HG02840 (cell line): ENCODE measurements at regions not wholly inside any gene's neighbourhood (a gene's known extent, or its start where the extent isn't known, plus 50 kb on each side); places are given as distances from the start of the nearest gene placed in this dataset.

ENCODE experiments used
- ATAC-seq: cut with Tn5 transposase; IDR thresholded peaks from one replicate; pipeline ENCODE4 v1.9.1; 2021; ENCODE audit warnings: mild to moderate bottlenecking, moderate library complexity, moderate number of reproducible peaks; ENCODE audit not compliant: unreplicated experiment, low FRiP score

DNA sequence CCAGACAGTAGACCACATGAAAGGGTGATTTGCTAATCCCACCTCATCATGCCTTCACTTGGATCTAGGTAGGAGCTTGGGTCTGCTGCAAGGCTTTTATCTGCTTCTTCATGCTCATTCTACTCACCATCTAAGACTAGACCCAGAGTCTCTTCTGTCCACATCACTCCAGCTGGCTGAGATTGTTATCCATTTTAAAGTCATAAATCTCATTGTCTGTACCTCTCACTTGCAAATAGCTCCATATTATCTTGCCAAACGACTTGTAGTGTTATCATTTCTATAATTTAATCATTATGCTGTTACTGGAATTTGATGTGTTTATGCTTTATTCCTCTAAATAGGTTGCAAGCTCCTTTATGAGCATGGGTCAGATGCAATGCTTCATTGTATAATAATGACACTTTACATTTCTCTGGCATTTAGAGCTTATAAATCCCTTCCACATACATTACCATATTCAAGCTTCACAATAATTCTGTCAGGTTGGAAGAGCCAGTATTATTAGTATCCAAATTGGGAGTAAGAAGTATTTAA is 254.2 kb upstream of the SORL1-AS1 start:
- ATAC-seq, result no peak

DNA sequence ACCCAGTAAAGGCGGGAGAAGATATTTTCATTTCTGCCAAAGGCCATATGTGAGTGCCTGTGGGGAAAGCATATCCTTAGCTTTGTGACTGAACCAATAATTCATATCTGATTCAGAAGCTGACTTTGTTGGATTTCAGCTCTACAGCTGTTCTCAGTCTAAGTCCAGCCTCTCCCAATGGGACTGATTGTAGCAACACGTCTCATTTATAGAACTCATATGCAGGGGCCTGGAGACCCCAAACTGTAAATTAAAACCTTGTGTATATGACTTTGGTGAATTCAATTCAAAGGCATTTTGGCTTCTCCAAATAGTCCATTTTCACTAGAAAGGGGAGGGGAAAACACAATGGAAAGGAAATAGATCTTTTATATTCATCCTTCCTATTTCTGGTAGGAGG is 250.4 kb upstream of the SORL1-AS1 start:
- no peak for ATAC-seq

DNA sequence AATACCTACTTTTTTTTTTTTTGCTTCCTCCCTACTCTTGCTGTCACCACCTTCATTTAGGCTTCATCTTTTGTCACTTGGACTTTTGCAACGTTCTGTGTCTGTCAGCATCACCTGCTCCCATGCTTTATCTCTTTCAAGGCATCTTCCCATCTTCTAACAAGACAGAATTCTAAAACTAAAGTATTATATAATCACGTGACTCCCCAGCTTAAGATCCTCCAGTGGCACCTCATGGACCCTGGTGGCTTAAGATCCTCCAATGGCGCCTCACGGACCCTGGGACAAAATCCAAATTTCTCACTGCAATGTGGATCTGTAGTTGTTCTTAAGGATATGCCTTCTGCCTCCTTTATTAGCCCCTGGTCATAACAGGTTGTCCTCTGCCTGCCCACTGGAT is 248.2 kb upstream of the SORL1-AS1 start:
- ATAC-seq, result no peak

DNA sequence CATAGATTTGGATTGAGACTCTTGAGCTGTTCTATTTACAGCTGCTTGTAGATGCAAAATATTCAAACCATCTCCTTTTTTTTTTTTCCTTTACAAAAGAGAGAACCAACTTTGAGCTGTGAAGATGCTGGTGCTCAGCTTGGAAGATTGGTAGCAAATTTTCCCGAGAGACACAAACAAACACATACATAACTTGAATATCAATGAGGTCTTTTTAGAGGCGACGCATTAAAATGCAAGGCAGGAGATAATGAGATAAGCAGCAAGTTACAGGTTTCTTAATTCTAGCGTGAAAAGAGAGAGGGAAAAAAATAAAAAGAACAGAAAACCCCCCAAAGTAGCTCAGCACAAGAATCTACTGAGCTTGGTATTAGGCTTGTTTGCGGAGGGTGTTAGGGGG is 247.0 kb upstream of the SORL1-AS1 start:
- ATAC-seq, result no peak

DNA sequence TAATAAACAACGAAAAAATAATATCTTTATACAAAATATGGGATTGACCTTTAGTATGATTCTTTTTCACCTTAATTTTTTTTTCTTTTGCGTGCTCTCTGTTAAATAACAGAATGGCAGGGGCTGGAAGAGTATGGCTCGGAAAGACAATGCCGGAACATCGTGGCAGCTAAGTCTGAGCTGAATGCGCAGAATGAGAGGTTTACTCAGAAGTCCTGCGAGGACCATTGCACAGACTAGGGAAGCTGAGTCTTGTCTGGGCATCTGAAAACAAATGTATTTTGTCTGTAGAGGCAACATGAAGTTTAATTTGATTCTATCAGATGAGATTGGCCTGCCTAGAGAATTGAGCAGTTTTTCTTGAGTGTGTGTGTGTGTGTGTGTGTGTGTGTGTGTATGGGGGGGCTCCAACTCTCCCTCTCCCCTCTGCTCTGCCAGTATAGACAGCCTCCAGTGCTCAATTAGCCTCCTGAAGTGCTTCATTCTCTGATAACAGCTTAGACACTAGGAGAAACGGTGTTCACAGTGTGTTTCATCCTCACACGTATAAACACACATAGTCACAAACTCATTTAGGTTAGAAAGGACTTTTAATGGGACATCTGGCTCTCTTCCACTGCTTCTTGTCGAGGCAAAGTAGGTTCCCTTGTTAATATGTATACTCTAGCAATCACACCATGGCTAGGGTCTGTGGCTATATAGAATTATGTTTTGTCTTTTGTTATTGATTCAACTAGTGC is 244.3 kb upstream of the SORL1-AS1 start:
- ATAC-seq, result no peak

DNA sequence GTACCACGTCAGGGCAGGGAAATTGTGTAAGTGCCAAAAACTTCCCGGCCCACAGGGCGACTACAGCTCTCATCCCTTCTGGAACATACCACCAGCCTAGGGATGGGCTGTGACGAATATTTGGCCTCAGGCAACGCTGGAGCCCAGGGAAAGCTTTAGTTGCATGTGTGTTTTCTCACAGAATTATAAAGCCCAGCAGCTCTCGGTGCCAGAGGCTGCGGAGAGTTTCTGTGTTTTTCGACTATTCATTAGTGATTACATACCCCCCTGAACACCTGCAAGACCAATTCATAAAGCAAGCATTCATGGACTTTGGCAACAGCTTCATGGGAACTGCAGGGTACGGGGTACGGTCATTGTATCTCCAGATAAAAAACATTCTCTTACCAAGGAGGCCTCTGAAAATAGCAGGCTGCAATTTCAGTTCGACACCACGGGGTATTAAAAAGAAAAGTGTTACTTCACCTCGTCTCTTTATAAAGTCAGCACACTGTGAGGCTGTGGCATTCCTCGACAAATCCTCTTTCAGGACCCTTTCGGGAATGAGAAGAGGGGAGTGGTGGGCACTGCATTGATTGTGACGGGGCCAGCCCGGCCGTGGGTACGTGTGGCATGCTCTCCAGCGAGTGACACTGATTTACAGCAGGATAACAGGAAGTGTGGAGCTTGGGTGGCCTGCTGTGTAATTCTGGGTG is 243.6 kb upstream of the SORL1-AS1 start:
- no peak for ATAC-seq

DNA sequence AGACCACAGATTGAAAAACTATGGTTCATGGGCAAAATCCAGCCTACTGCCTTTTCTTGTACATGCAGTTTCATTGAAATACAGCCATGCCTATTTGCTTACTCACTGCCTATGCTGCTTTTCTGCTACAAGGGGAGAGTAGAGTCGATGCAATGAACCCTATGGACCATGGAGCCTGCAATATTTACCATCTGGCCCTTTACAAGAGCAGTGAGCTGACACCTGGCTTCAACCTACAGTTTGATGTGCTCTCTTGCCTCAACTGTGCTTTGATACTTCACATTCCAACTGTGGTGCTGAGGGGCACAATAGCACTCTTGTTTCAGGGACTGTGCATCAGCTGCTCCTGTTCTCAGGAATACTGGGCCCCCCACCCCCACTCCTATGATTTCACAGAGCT is 239.5 kb upstream of the SORL1-AS1 start:
- no peak for ATAC-seq

DNA sequence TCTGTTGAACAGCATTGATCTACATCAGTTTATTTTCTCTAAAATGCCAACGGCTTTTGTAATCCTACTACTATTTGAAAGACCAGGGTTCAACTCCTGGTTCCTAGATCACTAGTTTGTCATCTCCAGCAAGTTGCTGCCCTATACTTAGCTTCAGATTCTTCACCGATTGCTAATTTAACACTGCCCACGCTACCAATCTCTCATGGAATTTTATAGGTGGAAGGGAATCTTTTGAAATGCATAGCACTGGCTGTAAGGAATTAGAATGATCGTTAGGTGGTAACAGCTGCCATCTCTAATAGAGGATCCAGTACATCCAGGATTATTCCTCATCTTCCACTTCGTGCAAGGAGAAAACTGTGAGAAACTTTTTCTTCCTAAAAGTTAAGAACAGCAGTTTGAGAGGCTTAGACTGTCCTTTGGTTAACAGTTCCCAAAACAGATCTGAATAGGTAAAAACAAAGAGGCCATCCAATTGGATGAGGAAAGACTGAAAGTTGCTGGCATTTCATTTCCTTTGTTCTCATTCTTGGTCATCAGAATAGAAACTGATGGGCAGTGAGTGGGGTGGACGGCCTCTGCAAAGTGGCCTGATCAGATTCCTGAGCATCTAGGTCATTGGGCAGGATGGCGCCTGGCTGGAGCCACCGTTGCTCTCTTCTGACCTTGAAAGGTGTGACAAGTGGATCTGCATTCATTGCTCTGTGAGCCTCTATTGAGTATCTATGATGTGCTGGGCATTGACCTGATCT is 236.3 kb upstream of the SORL1-AS1 start:
- ATAC-seq, result no peak

DNA sequence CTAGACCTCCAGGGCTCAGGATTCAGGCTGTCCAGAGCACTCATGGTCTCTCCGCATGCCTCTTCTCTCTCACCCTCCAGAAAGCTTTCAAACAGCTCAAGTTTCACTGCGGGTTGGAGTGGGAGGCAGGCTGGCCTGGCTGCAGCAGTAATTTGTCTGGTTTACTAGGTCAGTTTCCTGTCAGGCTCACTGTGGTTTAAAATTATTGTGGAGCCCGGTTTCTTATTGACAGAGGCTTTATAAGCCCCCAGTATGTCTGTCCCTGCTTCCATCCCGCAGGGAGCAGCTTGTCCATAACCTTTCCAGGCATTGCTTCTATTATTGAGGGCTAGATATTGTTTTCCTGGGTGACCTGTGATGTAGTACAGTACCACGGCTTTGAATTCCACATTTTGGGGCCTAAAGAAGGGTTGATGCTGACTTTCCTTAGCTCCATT is 235.3 kb upstream of the SORL1-AS1 start:
- ATAC-seq, result no peak

DNA sequence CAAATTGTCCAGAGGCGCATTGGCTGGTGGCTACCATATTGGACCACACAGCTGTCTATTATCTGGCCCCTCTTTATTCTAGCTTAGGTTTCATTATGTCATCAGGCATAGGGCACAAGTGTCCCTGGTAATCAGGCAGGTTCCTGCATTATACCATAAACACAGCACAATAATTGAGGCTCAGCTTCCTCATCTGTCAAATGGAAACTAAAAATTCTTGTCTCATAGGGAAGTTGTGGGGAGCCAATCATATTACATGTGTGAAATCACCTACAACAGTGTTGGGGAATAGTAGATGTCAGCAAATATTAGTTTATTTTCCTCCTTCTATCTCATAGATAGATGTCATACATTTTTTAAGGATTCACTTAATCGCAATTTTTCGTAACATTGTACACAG is 231.0 kb upstream of the SORL1-AS1 start:
- ATAC-seq, result no peak
